Endothelial cell of umbilical vein (primary cell): ENCODE measurements at regions not wholly inside any gene's neighbourhood (a gene's known extent, or its start where the extent isn't known, plus 50 kb on each side); places are given as distances from the start of the nearest gene placed in this dataset.

Experiments used
- BruUV-seq: library from RNA; stranded (reverse); fragments of 400-500 nt; replicated peaks from 2 replicates; lab custom pipeline; 2021; lab: Mats Ljungman, UMichigan
- CTCF ChIA-PET: fragments of 300-600, 350-600 bp; sonication (Branson Sonifier 250); formaldehyde crosslinking; loops from one replicate; lab custom pipeline; 2021; ENCODE audit warnings: antibody characterized with exemption, inconsistent platforms; lab: Charles Lee
- POLR2A ChIA-PET: fragments of 300-600, 350-600 bp; sonication (Branson Sonifier 250); formaldehyde crosslinking; loops from one replicate; lab custom pipeline; 2021; ENCODE audit warnings: antibody characterized with exemption, inconsistent platforms; lab: Charles Lee
- DNase-seq: peaks from one replicate; pipeline ENCODE4 v3.0.0-alpha.2; 2011; ENCODE audit warnings: low read depth, low spot score
- FAIRE-seq: peaks from 2 replicates; lab custom pipeline; 2011; peaks lifted over from hg19 to GRCh38; lab: Jason Lieb, UNC
- H2AFZ ChIP-seq: 2 replicates; pipeline ENCODE4 v1.6.0; 2012; ENCODE audit warnings: low read depth, low read length, control low read depth, inconsistent platforms
- H3K27ac ChIP-seq: 2 replicates; pipeline ENCODE4 v1.5.1; 2011; ENCODE audit warnings: low read depth, mild to moderate bottlenecking, control low read depth, low read length, moderate library complexity; ENCODE audit not compliant: insufficient read depth
- H3K27me3 ChIP-seq, 2 experiments: 2 replicates each; pipeline versions ENCODE4 v1.6.0 to v1.6.1; 2011; ENCODE audit warnings: low read length in 2 of 2, mixed read lengths in 1 of 2; ENCODE audit not compliant: control insufficient read depth in 2 of 2, insufficient read depth in 2 of 2
- H3K36me3 ChIP-seq, 2 experiments: 2 replicates in 1 of 2; 3 replicates in 1 of 2; pipeline ENCODE4 v1.5.1; 2011; ENCODE audit warnings: low read length in 2 of 2, mild to moderate bottlenecking in 1 of 2, moderate library complexity in 1 of 2; ENCODE audit not compliant: control insufficient read depth in 2 of 2, insufficient read depth in 2 of 2; ENCODE audit errors: extremely low read depth in 1 of 2
- H3K4me1 ChIP-seq: 3 replicates; pipeline ENCODE4 v1.5.1; 2011; ENCODE audit warnings: mild to moderate bottlenecking, low read length; ENCODE audit not compliant: control insufficient read depth, insufficient read depth; ENCODE audit errors: extremely low read depth
- H3K4me2 ChIP-seq: 2 replicates; pipeline ENCODE4 v1.6.1; 2011; ENCODE audit warnings: low read length, control low read depth, mixed read lengths; ENCODE audit not compliant: insufficient read depth
- H3K4me3 ChIP-seq, 3 experiments: fragments of 200-600 bp in 1 of 3; sonication (generic), shearing (Covaris generic) in 1 of 3; replicated peaks in 1 of 3; 2 replicates each; pipeline ENCODE4 v1.5.1; 2011 to 2016; ENCODE audit warnings: control low read depth in 3 of 3, low read length in 3 of 3, mild to moderate bottlenecking in 2 of 3, inconsistent platforms in 1 of 3, low read depth in 1 of 3, moderate library complexity in 1 of 3; ENCODE audit not compliant: insufficient read depth in 1 of 3
- H3K79me2 ChIP-seq: 2 replicates; pipeline ENCODE4 v1.6.0; 2012; ENCODE audit warnings: low read length, inconsistent platforms; ENCODE audit not compliant: control insufficient read depth, insufficient read depth
- H3K9ac ChIP-seq: replicated peaks from 2 replicates; pipeline ENCODE3; 2011; ENCODE audit warnings: low read length, control low read depth; ENCODE audit not compliant: insufficient read depth; ENCODE audit errors: extremely low read depth
- H3K9me1 ChIP-seq: replicated peaks from 3 replicates; pipeline ENCODE4 v1.6.0; 2011; ENCODE audit warnings: mild to moderate bottlenecking, low read length; ENCODE audit not compliant: control insufficient read depth, insufficient read depth; ENCODE audit errors: extremely low read depth
- H3K9me3 ChIP-seq: replicated peaks from 2 replicates; pipeline ENCODE4 v1.5.1; 2012; ENCODE audit warnings: low read length, inconsistent platforms; ENCODE audit not compliant: control insufficient read depth, insufficient read depth
- H4K20me1 ChIP-seq: replicated peaks from 2 replicates; pipeline ENCODE3; 2011; ENCODE audit warnings: mild to moderate bottlenecking, low read length; ENCODE audit not compliant: control insufficient read depth, insufficient read depth; ENCODE audit errors: extremely low read depth
- CTCF ChIP-seq, 2 donors: IDR thresholded peaks; 1 replicate in 1 of 2; 2 replicates in 1 of 2; pipeline ENCODE4 v1.5.1; 2011; ENCODE audit warnings: low read length in 2 of 2, mild to moderate bottlenecking in 2 of 2, moderate library complexity in 2 of 2, control low read depth in 1 of 2, inconsistent platforms in 1 of 2, low read depth in 1 of 2; ENCODE audit not compliant: insufficient read depth in 1 of 2; ENCODE audit errors: extremely low read depth in 1 of 2
- EZH2 ChIP-seq: IDR thresholded peaks from 2 replicates; pipeline ENCODE4 v1.6.1; 2012; ENCODE audit warnings: borderline replicate concordance, low read depth, mild to moderate bottlenecking, moderate library complexity, low read length, inconsistent platforms; ENCODE audit not compliant: severe bottlenecking
- FOS ChIP-seq: IDR thresholded peaks from 2 replicates; pipeline ENCODE4 v1.6.1; 2011; ENCODE audit warnings: mild to moderate bottlenecking, low read length, moderate library complexity, borderline replicate concordance; ENCODE audit not compliant: insufficient read depth
- GATA2 ChIP-seq: IDR thresholded peaks from 2 replicates; pipeline ENCODE4 v1.7.0; 2011; ENCODE audit warnings: low read depth, mild to moderate bottlenecking, moderate library complexity, mixed read lengths, low read length; ENCODE audit not compliant: insufficient read length, insufficient read depth
- JUN ChIP-seq: IDR thresholded peaks from 2 replicates; pipeline ENCODE4 v1.6.1; 2011; ENCODE audit warnings: borderline replicate concordance, low read depth; ENCODE audit not compliant: insufficient read length, insufficient read depth
- MYC ChIP-seq: IDR thresholded peaks from one replicate; pipeline ENCODE4 v1.6.1; 2011; ENCODE audit warnings: mild to moderate bottlenecking, low read depth, low read length
- POLR2A ChIP-seq: IDR thresholded peaks from 2 replicates; pipeline ENCODE4 v1.6.1; 2012; ENCODE audit warnings: low read depth, mild to moderate bottlenecking, control low read depth, low read length
- POLR2AphosphoS5 ChIP-seq: IDR thresholded peaks from 2 replicates; pipeline ENCODE4 v1.6.1; 2012; ENCODE audit warnings: low read depth, mild to moderate bottlenecking, control low read depth, low read length, moderate library complexity; ENCODE audit not compliant: insufficient read depth
- dilution Hi-C: fragments of 300-500 bp; cut with MboI; formaldehyde crosslinking; loops from one replicate; pipeline ENCODE4 v1.15.0; 2019; ENCODE audit warnings: low sequenced_read_pairs; ENCODE audit not compliant: extremely low pct_ligation_motif_present
- intact Hi-C: fragments of 100-400 bp; cut with micrococcal nuclease; formaldehyde crosslinking; loops from one replicate; pipeline ENCODE4 v1.10.0; 2022
- TF ChIP-seq, protein P1 (sequence below): IDR thresholded peaks from 2 replicates; pipeline ENCODE4 v1.6.1; 2011; ENCODE audit not compliant: insufficient read depth, insufficient read length

DNA sequence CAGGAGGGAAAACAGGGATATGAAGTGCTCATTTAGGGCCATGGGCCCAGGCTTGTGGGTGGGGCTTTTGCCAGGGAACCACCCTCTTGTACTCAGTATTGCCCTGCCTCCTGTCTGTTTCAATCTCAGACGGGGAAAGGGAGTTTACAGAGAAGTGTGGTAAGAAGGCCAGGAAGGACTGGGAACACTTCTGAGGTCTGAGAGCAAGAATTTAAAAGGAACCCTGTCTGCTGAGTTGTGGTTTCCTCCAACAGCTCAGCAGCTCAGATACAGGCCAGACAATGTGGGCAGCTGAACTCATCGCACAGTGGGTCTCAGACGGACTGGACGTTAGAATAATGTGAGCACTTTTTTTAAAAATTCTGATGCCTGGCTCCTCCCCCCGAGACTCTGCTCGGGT, 354.1 kb upstream of the ARID1B start:
- no peaks in the 10 kb centered on the region for H3K79me2 ChIP-seq
- FAIRE-seq (no peak), DNase-seq (no peak)
- TF ChIP-seq POLR2A (no peak), CTCF (IDR thresholded peaks at IDR 0.05; ENCODE audit: extremely low read depth in 1 of 2, insufficient read depth in 1 of 2, low read depth in 1 of 2, low read length in 2 of 2) (no peak), EZH2 (no peak), JUN (no peak)
- H3K9me1 ChIP-seq: no peaks in the 10 kb centered on the region
- no TSS peak for BruUV-seq
- no peaks in the 10 kb centered on the region for H3K36me3 ChIP-seq
- intact Hi-C loops (no loop called here), dilution Hi-C loops (no loop called here)
- H3K9me3 ChIP-seq: no peaks in the 10 kb centered on the region
- H3K9ac ChIP-seq: no peak overlapping the region
- no peaks in the 10 kb centered on the region for H4K20me1 ChIP-seq
- H3K4me1 ChIP-seq: no peaks in the 10 kb centered on the region
- ChIA-PET POLR2A (no interaction called here), CTCF (no interaction called here)
- H3K4me2 ChIP-seq: no peak overlapping the region
- H3K27me3 ChIP-seq: no peaks in the 10 kb centered on the region
- H2AFZ ChIP-seq: no peak overlapping the region
- H3K4me3 ChIP-seq: no peak overlapping the region
- H3K27ac ChIP-seq: no peak overlapping the region

DNA sequence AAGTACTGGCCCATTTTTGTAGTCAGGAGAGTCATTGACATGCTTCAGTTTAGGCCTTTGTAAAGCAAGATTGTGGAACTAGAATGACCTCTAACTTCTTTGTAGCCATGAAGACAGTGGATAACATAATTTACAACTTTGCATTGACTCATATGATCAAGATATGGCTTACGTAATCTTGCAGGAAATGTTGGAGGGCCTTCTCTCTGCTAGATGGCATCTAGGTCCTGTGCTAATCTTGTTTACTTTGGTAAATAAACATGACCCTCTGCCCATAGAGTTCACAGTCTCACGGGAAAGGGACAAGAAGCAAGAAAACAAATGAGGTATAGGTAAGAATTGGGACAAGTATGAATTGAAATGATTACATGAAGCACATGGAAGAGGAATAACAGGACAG, 355.2 kb upstream of the ARID1B start:
- Histone ChIP-seq H3K27me3 (no peaks in the 10 kb centered on the region), H3K4me3 (no peak overlapping the region), H2AFZ (no peak overlapping the region), H3K9me3 (no peaks in the 10 kb centered on the region), H3K27ac (no peak overlapping the region), H3K4me2 (no peak overlapping the region), H3K4me1 (no peaks in the 10 kb centered on the region), H4K20me1 (no peaks in the 10 kb centered on the region), H3K9me1 (no peaks in the 10 kb centered on the region), H3K36me3 (no peaks in the 10 kb centered on the region), H3K9ac (no peak overlapping the region), H3K79me2 (no peaks in the 10 kb centered on the region)
- intact Hi-C loops (no loop called here), dilution Hi-C loops (no loop called here)
- BruUV-seq: no TSS peak
- TF ChIP-seq GATA2: no peak
- TF ChIP-seq POLR2AphosphoS5: no peak
- TF ChIP-seq EZH2: no peak
- no peak for TF ChIP-seq MYC
- TF ChIP-seq, protein P1, sequence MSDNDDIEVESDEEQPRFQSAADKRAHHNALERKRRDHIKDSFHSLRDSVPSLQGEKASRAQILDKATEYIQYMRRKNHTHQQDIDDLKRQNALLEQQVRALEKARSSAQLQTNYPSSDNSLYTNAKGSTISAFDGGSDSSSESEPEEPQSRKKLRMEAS: no peak
- no peak for TF ChIP-seq JUN
- no peak for TF ChIP-seq CTCF (IDR thresholded peaks at IDR 0.05; ENCODE audit: extremely low read depth in 1 of 2, insufficient read depth in 1 of 2, low read depth in 1 of 2, low read length in 2 of 2)
- TF ChIP-seq POLR2A: no peak
- TF ChIP-seq FOS: no peak
- DNase-seq (no peak), FAIRE-seq (no peak)
- ChIA-PET POLR2A (no interaction called here), CTCF (no interaction called here)
